ENCODE measurements at regions not wholly inside any gene's neighbourhood (a gene's known extent, or its start where the extent isn't known, plus 50 kb on each side); places are given as distances from the start of the nearest gene placed in this dataset.

GRCh38 chr7:125927556-125927955, 997.9 kb upstream of the POT1 start:
- TF ChIP-seq POU6F1 (CRISPR knock-in tag; IDR thresholded peaks at IDR 0.05; ENCODE audit: borderline replicate concordance, low read depth) (no peak), ESRRG (CRISPR knock-in tag; IDR thresholded peaks at IDR 0.05) (no peak), ZNF8 (CRISPR knock-in tag; IDR thresholded peaks at IDR 0.05) (no peak), ZFP3 (CRISPR knock-in tag; IDR thresholded peaks at IDR 0.05) (no peak), PATZ1 (CRISPR knock-in tag; IDR thresholded peaks at IDR 0.05; ENCODE audit: borderline replicate concordance) (no peak), ISL1 (CRISPR knock-in tag; IDR thresholded peaks at IDR 0.05) (no peak)
